ENCODE measurements at regions not wholly inside any gene's neighbourhood (a gene's known extent, or its start where the extent isn't known, plus 50 kb on each side); places are given as distances from the start of the nearest gene placed in this dataset.

GRCh38 chr2:150883613-150883895, 378.1 kb downstream of the RBM43 start:
- Histone ChIP-seq H2AFZ (ENCODE audit: low read length) (no peak overlapping the region), H3K9me3 (ENCODE audit: low read length) (no peaks in the 10 kb centered on the region), H3K4me2 (ENCODE audit: low read length) (no peak overlapping the region), H3F3A (ENCODE audit: low read length, unreplicated experiment) (no peaks in the 10 kb centered on the region), H3K4me1 (ENCODE audit: insufficient read depth, low read length) (no peaks in the 10 kb centered on the region), H3K27ac (ENCODE audit: low read length) (no peak overlapping the region), H3K9me2 (replicated peaks; ENCODE audit: low read length) (no peaks in the 10 kb centered on the region), H3K4me3 (ENCODE audit: low read length) (no peak overlapping the region), H3K79me2 (ENCODE audit: low read length) (no peaks in the 10 kb centered on the region), H3K36me3 (ENCODE audit: low read depth, low read length) (no peaks in the 10 kb centered on the region), H4K20me1 (ENCODE audit: low read length) (no peaks in the 10 kb centered on the region), H3K9ac (ENCODE audit: low read length) (no peak overlapping the region), H3K27me3 (ENCODE audit: low read length) (no peaks in the 10 kb centered on the region)
- ChIA-PET POLR2A (ENCODE audit: unreplicated experiment) (no interaction called here), CTCF (no interaction called here)
- ATAC-seq (no peak), DNase-seq (no peak)
- intact Hi-C loops (cut with micrococcal nuclease), result no loop called here
- no TSS peak for BruUV-seq (replicated peaks)
- TF ChIP-seq EZH2 (IDR thresholded peaks at IDR 0.05; ENCODE audit: low read length, unreplicated experiment), result no peak
- no peak for TF ChIP-seq CTCF (conservative IDR thresholded peaks at IDR 0.05; ENCODE audit: low read depth, low read length)
- no peak for TF ChIP-seq EZH2phosphoT487 (IDR thresholded peaks at IDR 0.05; ENCODE audit: borderline replicate concordance, low read length)

DNA sequence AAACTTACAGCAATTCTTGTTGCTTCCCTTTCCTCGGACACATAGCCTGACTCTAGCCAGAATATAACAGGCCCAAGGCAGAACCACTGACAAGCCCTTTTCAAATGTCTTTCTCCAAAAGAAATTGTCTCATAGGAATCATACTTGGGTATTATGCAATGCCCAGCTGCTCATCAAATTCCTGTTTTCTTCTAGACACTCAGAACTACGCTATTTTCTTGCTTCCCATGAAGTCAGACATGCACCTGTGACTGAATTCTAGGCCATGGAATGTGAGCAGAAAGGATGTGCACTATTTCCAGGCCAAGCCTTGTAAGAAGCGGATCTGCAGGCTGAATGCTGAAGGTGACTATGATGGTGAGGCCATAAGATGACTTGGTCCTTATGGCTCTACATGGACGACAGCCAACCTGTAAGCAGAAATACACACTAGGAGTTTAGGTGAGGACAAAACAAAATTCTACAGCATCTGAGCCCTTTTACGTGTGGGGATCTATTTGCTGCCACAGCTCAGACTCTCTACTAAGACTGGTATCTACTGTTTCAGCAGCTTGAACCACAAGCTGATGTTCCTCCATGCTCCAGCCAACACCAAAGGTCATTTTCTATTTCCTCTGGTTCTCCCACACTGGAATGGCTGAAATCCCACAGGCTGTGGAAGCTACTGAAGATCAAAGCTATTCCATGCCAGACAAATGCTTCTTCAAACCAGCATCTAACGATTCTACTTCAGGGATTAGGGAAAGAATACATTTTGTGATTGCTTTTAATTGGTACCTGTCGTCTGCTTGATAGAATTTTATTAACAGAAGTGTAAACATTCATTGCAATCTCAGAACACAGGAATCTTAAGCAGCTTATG, 378.7 kb downstream of the RBM43 start:
- CTCF ChIA-PET, result no interaction called here
- POLR2A ChIA-PET (ENCODE audit: unreplicated experiment), result no interaction called here
- no TSS peak for BruUV-seq (replicated peaks)

More for the DNA sequence above, 378.7 kb downstream of the RBM43 start:
- H3K4me3 ChIP-seq (ENCODE audit: low read length), result no peak overlapping the region
- no peaks in the 10 kb centered on the region for H3K9me2 ChIP-seq (replicated peaks; ENCODE audit: low read length)
- H3K27ac ChIP-seq (ENCODE audit: low read length), result no peak overlapping the region
- H4K20me1 ChIP-seq (ENCODE audit: low read length), result no peaks in the 10 kb centered on the region
- no peaks in the 10 kb centered on the region for H3K4me1 ChIP-seq (ENCODE audit: insufficient read depth, low read length)
- no peak for TF ChIP-seq EZH2 (IDR thresholded peaks at IDR 0.05; ENCODE audit: low read length, unreplicated experiment)
- TF ChIP-seq CTCF (conservative IDR thresholded peaks at IDR 0.05; ENCODE audit: low read depth, low read length), result no peak
- no peak for TF ChIP-seq EZH2phosphoT487 (IDR thresholded peaks at IDR 0.05; ENCODE audit: borderline replicate concordance, low read length)
- H3K4me2 ChIP-seq (ENCODE audit: low read length), result no peak overlapping the region
- ATAC-seq (no peak), DNase-seq (no peak)
- H3K27me3 ChIP-seq (ENCODE audit: low read length), result no peaks in the 10 kb centered on the region
- intact Hi-C loops (cut with micrococcal nuclease), result no loop called here
- H3K9ac ChIP-seq (ENCODE audit: low read length), result no peak overlapping the region
- H3F3A ChIP-seq (ENCODE audit: low read length, unreplicated experiment), result no peaks in the 10 kb centered on the region
- no peaks in the 10 kb centered on the region for H3K36me3 ChIP-seq (ENCODE audit: low read depth, low read length)
- H3K9me3 ChIP-seq (ENCODE audit: low read length), result no peaks in the 10 kb centered on the region
- H3K79me2 ChIP-seq (ENCODE audit: low read length), result no peaks in the 10 kb centered on the region
- no peak overlapping the region for H2AFZ ChIP-seq (ENCODE audit: low read length)

Data from PC-3 (cell line).